ENCODE measurements at regions not wholly inside any gene's neighbourhood (a gene's known extent, or its start where the extent isn't known, plus 50 kb on each side); places are given as distances from the start of the nearest gene placed in this dataset.

GRCh38 chr3:193754719-193755118, 161.7 kb downstream of the OPA1 start:
- H3K4me3 ChIP-seq (ENCODE audit: low read depth, low read length): no peak overlapping the region
- DNase-seq (ENCODE audit: low read depth): no peak
- no peak for TF ChIP-seq CTCF (IDR thresholded peaks at IDR 0.05; ENCODE audit: control insufficient read depth, extremely low read depth, insufficient read depth)

DNA sequence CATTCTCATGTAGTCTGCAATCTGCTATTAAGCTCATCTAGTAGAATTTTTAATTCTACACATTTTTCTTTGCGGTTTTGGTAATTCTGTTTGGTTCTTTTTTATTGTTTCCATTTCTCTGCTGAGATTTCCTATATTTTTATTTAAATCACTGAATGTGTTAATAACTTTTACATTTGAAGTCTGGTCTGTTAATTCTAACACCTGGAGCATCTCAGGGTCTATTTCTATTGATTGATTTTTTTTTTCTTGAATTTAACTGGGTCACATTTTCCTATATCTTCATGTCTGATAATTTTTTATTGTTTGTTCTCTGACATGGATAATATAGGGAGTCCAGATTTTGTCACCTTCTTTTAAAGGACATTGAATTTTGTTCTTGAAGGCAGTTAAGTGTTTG, 163.5 kb downstream of the OPA1 start:
- no peak for DNase-seq (ENCODE audit: low read depth)
- no peak for TF ChIP-seq CTCF (IDR thresholded peaks at IDR 0.05; ENCODE audit: control insufficient read depth, extremely low read depth, insufficient read depth)
- no peak overlapping the region for H3K4me3 ChIP-seq (ENCODE audit: low read depth, low read length)

DNA sequence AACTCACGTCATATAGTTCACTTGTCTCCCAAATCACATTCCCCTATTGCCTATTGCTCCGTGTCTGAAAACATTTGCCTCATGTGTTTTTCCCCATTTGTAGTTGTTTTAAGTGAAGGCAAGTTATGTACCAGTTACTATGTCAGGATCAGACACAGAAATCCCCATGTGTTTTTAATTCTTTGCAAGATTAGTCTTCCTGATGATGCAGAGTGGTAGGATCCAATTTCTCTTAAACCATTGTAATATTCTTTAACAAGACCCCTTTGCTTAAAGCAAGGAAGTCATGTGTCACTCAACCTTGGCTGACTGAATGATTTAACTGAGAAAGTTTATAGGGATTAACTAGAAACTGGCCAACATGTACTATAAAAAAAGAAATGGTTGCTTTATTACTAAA, 164.4 kb downstream of the OPA1 start:
- H3K4me3 ChIP-seq (ENCODE audit: low read depth, low read length): no peak overlapping the region
- DNase-seq (ENCODE audit: low read depth): no peak
- TF ChIP-seq CTCF (IDR thresholded peaks at IDR 0.05; ENCODE audit: control insufficient read depth, extremely low read depth, insufficient read depth): no peak

DNA sequence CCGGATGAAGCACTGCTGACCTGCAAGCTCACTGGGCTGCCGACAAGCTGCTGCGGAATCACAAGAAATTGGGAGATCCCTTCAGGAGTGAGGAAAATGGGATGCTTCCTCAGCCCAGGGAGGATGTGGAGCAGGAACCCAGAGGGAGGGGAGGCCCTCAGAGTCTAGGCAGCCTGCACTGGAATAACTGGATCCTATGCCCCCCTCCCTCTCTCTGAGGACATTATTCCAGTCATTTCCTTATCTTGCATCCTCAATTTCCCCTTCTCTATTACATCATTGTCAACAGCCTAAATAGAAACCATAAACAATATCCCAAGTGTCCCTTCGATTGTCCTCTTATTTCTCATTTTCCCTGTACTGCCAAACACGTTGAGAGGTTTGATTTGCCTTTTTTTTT, 169.0 kb downstream of the OPA1 start:
- H3K4me3 ChIP-seq (ENCODE audit: low read depth, low read length): no peak overlapping the region
- DNase-seq (ENCODE audit: low read depth): no peak
- no peak for TF ChIP-seq CTCF (IDR thresholded peaks at IDR 0.05; ENCODE audit: control insufficient read depth, extremely low read depth, insufficient read depth)

DNA sequence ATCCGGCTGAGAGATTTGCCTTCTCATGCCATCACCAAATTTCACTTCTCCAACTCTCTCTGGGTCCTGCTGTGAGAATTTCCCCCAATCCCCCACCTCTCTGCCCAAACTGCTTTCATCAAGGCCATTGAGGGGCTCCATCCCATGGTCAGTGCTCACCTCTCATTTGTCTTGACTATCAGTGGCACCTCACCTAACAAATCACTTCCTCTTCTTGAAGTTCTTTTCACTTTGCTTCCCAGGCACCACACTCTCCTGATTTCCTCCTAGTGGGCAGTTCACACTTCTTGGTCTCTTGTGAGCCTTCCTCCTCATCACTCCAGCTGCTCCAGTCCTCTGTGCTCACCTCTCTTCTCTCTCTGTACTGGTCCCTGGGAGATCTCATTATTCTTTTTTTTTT, 169.6 kb downstream of the OPA1 start:
- no peak for TF ChIP-seq CTCF (IDR thresholded peaks at IDR 0.05; ENCODE audit: control insufficient read depth, extremely low read depth, insufficient read depth)
- H3K4me3 ChIP-seq (ENCODE audit: low read depth, low read length): no peak overlapping the region
- DNase-seq (ENCODE audit: low read depth): no peak

DNA sequence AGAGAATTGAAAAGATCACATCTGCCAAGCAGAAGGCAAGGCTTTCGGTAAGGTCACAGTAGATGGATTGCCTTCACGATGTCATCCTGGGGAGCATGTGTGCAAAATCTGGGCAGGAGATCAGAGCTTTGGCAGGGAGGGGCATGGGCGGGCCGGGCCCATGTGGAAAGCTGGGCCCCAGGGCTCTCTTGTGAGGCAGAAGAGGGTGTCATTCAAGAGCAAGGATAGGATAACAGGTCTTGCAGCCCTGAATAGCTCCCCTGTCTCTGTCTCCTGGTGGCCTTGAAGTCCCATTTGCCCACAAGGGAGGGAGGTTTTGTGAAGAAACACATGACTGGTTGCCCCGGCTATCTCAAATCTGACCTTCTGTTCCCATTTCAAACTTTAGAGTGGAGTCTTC, 172.0 kb downstream of the OPA1 start:
- TF ChIP-seq CTCF (IDR thresholded peaks at IDR 0.05; ENCODE audit: control insufficient read depth, extremely low read depth, insufficient read depth): no peak
- no peak for DNase-seq (ENCODE audit: low read depth)

DNA sequence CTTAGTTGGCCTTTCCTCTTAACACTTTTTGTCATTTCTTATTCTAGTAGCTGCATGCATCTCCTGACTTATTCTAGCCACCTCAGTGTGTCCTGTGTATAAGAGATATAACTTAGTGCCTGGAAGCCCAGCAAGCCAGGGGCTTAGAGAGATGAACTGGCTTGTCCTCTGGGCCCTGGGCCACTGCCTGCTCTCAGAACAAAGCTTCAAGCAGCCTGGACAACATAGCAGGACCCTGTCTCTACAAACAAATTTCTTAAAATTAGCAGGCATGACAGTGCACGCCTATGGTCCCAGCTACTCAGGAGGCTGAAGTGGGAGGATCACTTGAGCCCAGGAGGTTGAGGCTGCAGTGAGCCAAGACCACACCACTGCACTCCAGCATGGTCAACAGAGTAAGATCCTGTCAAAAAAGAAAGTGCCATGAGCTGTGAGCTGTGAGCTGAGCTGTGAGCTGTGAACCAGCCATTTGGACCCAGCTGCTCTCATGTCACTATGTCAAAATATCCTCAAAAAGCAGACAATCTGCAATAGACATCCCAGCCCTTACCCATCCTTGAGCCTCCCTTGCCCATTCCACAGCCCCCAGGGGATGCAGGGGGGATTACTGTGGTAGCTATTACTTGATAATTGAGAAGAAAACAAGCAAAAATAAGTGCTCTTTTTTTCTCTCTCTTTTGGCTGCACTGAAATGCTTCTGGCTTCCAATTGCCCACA, 174.5 kb downstream of the OPA1 start:
- H3K4me3 ChIP-seq (ENCODE audit: low read depth, low read length): no peak overlapping the region
- no peak for DNase-seq (ENCODE audit: low read depth)
- TF ChIP-seq CTCF (IDR thresholded peaks at IDR 0.05; ENCODE audit: control insufficient read depth, extremely low read depth, insufficient read depth): no peak

More for the DNA sequence above, 172.0 kb downstream of the OPA1 start:
- H3K4me3 ChIP-seq (ENCODE audit: low read depth, low read length): no peak overlapping the region

Measured in LNCaP clone FGC (cell line).